ENCODE measurements at regions not wholly inside any gene's neighbourhood (a gene's known extent, or its start where the extent isn't known, plus 50 kb on each side); places are given as distances from the start of the nearest gene placed in this dataset.

- Mint-ChIP-seq H3K4me3 (no peak overlapping the region), H3K9me3 (peaks cover 16 to 28% (median 19%) of the 10 kb centered on the region in 7 donors), H3K36me3 (peaks cover 7 to 17% of the 10 kb centered on the region in 2 donors), H3K27me3 (peaks cover 0 to under 1% (median 0%) of the 10 kb centered on the region in 3 donors), H3K27ac (no peak overlapping the region), H3K4me1 (no peaks in the 10 kb centered on the region)
- no peak for ATAC-seq (ENCODE audit: low read depth in 2 of 2)
- no peak for DNase-seq
These were observed 252.7 kb downstream of the TEX29 start for GRCh38 chr13:111572956-111573761.

GRCh38 chr13:111573801-111574200, 253.4 kb downstream of the TEX29 start:
- Mint-ChIP-seq H3K4me3 (no peak overlapping the region), H3K4me1 (no peaks in the 10 kb centered on the region), H3K36me3 (peaks cover 7 to 15% of the 10 kb centered on the region in 2 donors), H3K27ac (peak overlapping the region in 1 of 6 donors; percentile 83), H3K27me3 (no peaks in the 10 kb centered on the region), H3K9me3 (peaks cover 13 to 27% (median 19%) of the 10 kb centered on the region in 7 donors)
- no peak for ATAC-seq (ENCODE audit: low read depth in 2 of 2)
- no peak for DNase-seq

DNA sequence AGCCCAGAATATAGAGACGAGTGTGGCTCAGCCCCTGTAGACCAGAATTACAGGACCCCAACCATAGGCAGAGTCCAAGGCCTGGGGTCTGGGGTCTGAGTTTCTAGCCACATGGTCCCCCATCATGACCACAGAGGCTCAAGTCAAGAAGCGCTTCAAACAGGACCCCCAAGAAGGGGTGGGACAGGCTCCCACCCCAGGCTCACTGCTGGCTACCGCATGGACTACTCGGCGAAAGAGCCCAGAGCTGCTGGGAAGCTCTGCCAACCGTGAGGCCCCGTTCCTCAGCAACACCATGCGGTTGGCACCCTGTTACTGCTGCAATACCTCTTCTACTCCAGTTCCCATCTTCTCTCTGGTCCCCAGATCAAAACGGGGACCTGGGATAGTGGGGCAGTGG, 254.8 kb downstream of the TEX29 start:
- Mint-ChIP-seq H3K4me1 (no peaks in the 10 kb centered on the region), H3K27ac (no peak overlapping the region), H3K9me3 (peaks cover 13 to 29% (median 18%) of the 10 kb centered on the region in 7 donors), H3K4me3 (no peak overlapping the region), H3K36me3 (peaks cover 7 to 15% of the 10 kb centered on the region in 2 donors), H3K27me3 (no peaks in the 10 kb centered on the region)
- ATAC-seq (ENCODE audit: low read depth in 2 of 2) (no peak), DNase-seq (no peak)

- DNase-seq (no peak), ATAC-seq (ENCODE audit: low read depth in 2 of 2) (no peak)
- no peaks in the 10 kb centered on the region for H3K4me1 Mint-ChIP-seq
- no peak overlapping the region for H3K4me3 Mint-ChIP-seq
- H3K36me3 Mint-ChIP-seq: peaks cover 7 to 15% of the 10 kb centered on the region in 2 donors
- H3K27me3 Mint-ChIP-seq: no peaks in the 10 kb centered on the region
- no peak overlapping the region for H3K27ac Mint-ChIP-seq
- H3K9me3 Mint-ChIP-seq: peaks cover 13 to 29% (median 18%) of the 10 kb centered on the region in 7 donors
These were observed 255.3 kb downstream of the TEX29 start for GRCh38 chr13:111575719-111576118.

GRCh38 chr13:111577208-111577828, 256.9 kb downstream of the TEX29 start:
- no peak overlapping the region for H3K27ac Mint-ChIP-seq
- peaks cover 7 to 15% of the 10 kb centered on the region in 2 donors for H3K36me3 Mint-ChIP-seq
- DNase-seq (no peak), ATAC-seq (ENCODE audit: low read depth in 2 of 2) (no peak)
- peaks cover 0 to 3% (median 0%) of the 10 kb centered on the region in 3 donors for H3K27me3 Mint-ChIP-seq
- H3K4me3 Mint-ChIP-seq: peak overlapping the region in 1 of 8 donors; percentile 37
- H3K4me1 Mint-ChIP-seq: no peaks in the 10 kb centered on the region
- H3K9me3 Mint-ChIP-seq: peaks cover 13 to 31% (median 20%) of the 10 kb centered on the region in 7 donors

- Mint-ChIP-seq H3K36me3 (peaks cover 7 to 15% of the 10 kb centered on the region in 2 donors), H3K4me1 (no peaks in the 10 kb centered on the region), H3K27me3 (peaks cover 0 to 3% (median 0%) of the 10 kb centered on the region in 3 donors), H3K9me3 (peaks cover 13 to 31% (median 17%) of the 10 kb centered on the region in 7 donors), H3K27ac (no peak overlapping the region), H3K4me3 (no peak overlapping the region)
- DNase-seq (no peak), ATAC-seq (ENCODE audit: low read depth in 2 of 2) (no peak)
These were observed 257.6 kb downstream of the TEX29 start for GRCh38 chr13:111577956-111578605.

DNA sequence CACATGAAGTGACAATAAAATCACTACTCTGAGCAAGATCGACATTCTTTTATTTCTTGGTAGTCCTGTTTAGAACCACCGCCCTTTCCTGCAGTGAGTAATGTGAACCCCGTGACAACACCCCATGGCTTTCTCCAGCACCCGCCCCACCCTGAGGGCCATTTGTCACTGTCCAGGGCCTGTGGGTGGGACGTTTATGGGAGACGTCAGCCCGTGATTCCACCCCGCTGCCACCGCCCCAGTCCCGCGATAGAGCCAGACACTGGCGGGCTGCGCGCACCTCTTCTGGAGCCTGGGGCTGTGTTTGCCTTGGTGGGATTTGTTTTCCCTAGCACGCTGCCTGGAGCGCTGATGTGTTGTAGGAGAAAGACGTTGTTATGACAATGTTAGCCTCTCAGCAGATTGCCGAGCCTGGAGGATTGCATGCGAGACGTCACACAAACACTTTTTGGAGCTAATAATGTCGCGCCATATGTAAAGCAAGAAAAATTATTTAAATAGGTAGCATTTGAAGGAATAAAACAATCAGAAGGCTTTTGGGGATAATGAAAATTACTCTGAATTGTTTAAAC, 263.7 kb downstream of the TEX29 start:
- Mint-ChIP-seq H3K27ac (no peak overlapping the region), H3K4me3 (no peak overlapping the region), H3K36me3 (no peaks in the 10 kb centered on the region), H3K9me3 (peaks cover 0 to 12% (median 7%) of the 10 kb centered on the region in 7 donors), H3K27me3 (peaks cover 0 to 3% (median 0%) of the 10 kb centered on the region in 3 donors), H3K4me1 (no peaks in the 10 kb centered on the region)
- DNase-seq: no peak
- no peak for ATAC-seq (ENCODE audit: low read depth in 2 of 2)

- Mint-ChIP-seq H3K27me3 (peaks cover 0 to 3% (median 0%) of the 10 kb centered on the region in 3 donors), H3K9me3 (peaks cover 0 to 10% (median 7%) of the 10 kb centered on the region in 7 donors), H3K36me3 (peaks cover 0 to under 1% of the 10 kb centered on the region in 2 donors), H3K4me1 (no peaks in the 10 kb centered on the region), H3K27ac (peak overlapping the region in 1 of 6 donors; percentile 6), H3K4me3 (no peak overlapping the region)
- ATAC-seq (ENCODE audit: low read depth in 2 of 2) (no peak), DNase-seq (no peak)
These were observed 264.4 kb downstream of the TEX29 start for GRCh38 chr13:111584870-111585269.

DNA sequence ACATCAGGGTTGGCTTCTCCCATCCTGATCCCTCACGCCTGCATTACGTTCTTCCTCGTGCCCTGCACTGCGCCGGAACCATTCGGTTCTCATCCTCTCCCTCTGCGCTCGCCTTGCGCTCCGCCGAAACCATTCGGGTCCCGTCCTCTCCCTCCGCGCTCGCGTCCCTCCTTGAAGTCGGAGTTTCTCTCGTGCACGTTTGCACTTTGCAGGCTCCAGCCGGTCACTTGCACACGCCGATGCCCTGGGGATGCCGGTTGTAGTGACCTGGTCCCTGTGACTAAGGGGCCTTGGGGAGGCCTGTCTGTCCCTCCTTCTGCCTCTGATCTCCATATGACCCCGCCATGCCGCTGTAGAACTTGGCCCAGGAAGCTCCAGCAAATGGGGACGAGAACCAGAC, 265.8 kb downstream of the TEX29 start:
- no peaks in the 10 kb centered on the region for H3K4me1 Mint-ChIP-seq
- peaks cover 0 to 16% (median 5%) of the 10 kb centered on the region in 7 donors for H3K9me3 Mint-ChIP-seq
- peak overlapping the region in 1 of 6 donors; percentile 45 for H3K27ac Mint-ChIP-seq
- H3K36me3 Mint-ChIP-seq: peaks cover 0 to 5% of the 10 kb centered on the region in 2 donors
- ATAC-seq (ENCODE audit: low read depth in 2 of 2) (no peak), DNase-seq (no peak)
- H3K4me3 Mint-ChIP-seq: peak overlapping the region in 1 of 8 donors; percentile 77
- H3K27me3 Mint-ChIP-seq: peaks cover 0 to 5% (median 0%) of the 10 kb centered on the region in 3 donors

DNA sequence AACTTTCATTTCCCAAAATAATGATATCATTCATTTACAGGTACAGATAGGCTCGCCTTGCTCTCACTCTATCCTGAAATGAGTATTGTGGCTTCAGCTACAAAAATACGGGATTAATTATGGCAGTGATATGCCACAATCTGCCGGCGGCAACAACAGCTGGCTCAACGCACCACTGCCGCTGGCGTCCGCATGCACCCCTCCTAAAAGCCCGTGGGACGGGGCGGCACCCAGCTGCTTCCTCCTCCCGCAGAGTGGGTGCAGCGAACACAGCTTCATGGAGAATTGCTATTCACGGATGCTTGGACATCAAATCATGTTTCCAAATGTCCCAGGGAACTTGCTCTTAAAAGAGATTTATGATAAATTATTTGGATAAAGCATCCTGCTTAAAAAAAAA, 266.8 kb downstream of the TEX29 start:
- Mint-ChIP-seq H3K4me3 (no peak overlapping the region), H3K27me3 (peaks cover 0 to 5% (median 0%) of the 10 kb centered on the region in 3 donors), H3K9me3 (peaks cover 0 to 16% (median 2%) of the 10 kb centered on the region in 7 donors), H3K4me1 (no peaks in the 10 kb centered on the region), H3K27ac (no peak overlapping the region), H3K36me3 (peaks cover 0 to 5% of the 10 kb centered on the region in 2 donors)
- ATAC-seq (ENCODE audit: low read depth in 2 of 2) (no peak), DNase-seq (no peak)

- ATAC-seq (ENCODE audit: low read depth in 2 of 2) (no peak), DNase-seq (no peak)
- H3K27me3 Mint-ChIP-seq: peaks cover 0 to 5% (median 0%) of the 10 kb centered on the region in 3 donors
- no peaks in the 10 kb centered on the region for H3K4me1 Mint-ChIP-seq
- peaks cover 0 to 5% of the 10 kb centered on the region in 2 donors for H3K36me3 Mint-ChIP-seq
- H3K4me3 Mint-ChIP-seq: no peak overlapping the region
- no peak overlapping the region for H3K27ac Mint-ChIP-seq
- H3K9me3 Mint-ChIP-seq: peaks cover 0 to 18% (median 7%) of the 10 kb centered on the region in 7 donors
These were observed 268.9 kb downstream of the TEX29 start for GRCh38 chr13:111589321-111589720.

DNA sequence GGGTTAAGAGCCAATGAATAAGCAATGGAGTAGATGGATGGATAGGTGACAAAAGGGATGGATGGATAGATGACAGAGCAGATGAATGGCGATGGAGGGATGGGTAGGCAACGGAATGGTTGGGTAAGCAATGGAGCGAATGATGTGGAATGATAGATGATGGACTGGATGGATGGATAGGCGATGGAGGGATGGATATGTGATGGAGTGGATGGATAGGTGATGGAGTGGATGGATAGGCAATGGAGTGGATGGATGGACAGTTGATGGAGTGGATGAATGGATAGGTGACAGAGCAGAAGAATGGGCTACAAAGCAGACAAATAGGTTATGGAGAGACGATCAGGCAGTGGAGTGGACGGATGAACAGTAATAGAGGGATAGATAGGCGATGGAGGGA, 269.6 kb downstream of the TEX29 start:
- Mint-ChIP-seq H3K4me1 (no peaks in the 10 kb centered on the region), H3K9me3 (peaks cover 2 to 22% (median 7%) of the 10 kb centered on the region in 7 donors), H3K4me3 (no peak overlapping the region), H3K27me3 (peaks cover 0 to 5% (median 0%) of the 10 kb centered on the region in 3 donors), H3K36me3 (peaks cover 0 to 5% of the 10 kb centered on the region in 2 donors), H3K27ac (peak overlapping the region in 1 of 6 donors; percentile 28)
- DNase-seq: no peak
- ATAC-seq (ENCODE audit: low read depth in 2 of 2): no peak

- Mint-ChIP-seq H3K9me3 (peaks cover 3 to 23% (median 10%) of the 10 kb centered on the region in 7 donors), H3K36me3 (peaks cover 0 to 5% of the 10 kb centered on the region in 2 donors), H3K27me3 (peaks cover 0 to 5% (median 3%) of the 10 kb centered on the region in 3 donors), H3K27ac (peak overlapping the region in 1 of 6 donors; percentile 5), H3K4me1 (no peaks in the 10 kb centered on the region), H3K4me3 (no peak overlapping the region)
- DNase-seq (no peak), ATAC-seq (ENCODE audit: low read depth in 2 of 2) (no peak)
These were observed 270.4 kb downstream of the TEX29 start for GRCh38 chr13:111590796-111591195.
